GM23338 (cell line): ENCODE measurements at regions not wholly inside any gene's neighbourhood (a gene's known extent, or its start where the extent isn't known, plus 50 kb on each side); places are given as distances from the start of the nearest gene placed in this dataset.

Experiments
- ATAC-seq: fragments of 200-7000 bp; cut with Tn5 transposase; 3 replicates; pipeline ENCODE4 v1.9.1; 2020
- DNase-seq: peaks from one replicate; pipeline ENCODE4 v3.0.0-alpha.2; 2015; ENCODE audit warnings: low spot score
- H2AFZ ChIP-seq: fragments of 200-600 bp; sonication (generic); 2 replicates; pipeline ENCODE4 v1.8.0; 2016; ENCODE audit warnings: antibody characterized with exemption, mild to moderate bottlenecking, moderate library complexity
- H3F3A ChIP-seq: fragments of 200-600 bp; sonication (generic); replicated peaks from 2 replicates; pipeline ENCODE4 v1.8.0; 2017; ENCODE audit warnings: antibody characterized with exemption, mixed run types, low read depth
- H3K27ac ChIP-seq: fragments of 200-600 bp; sonication (generic); 2 replicates; pipeline ENCODE4 v1.6.1; 2016; ENCODE audit warnings: low read depth
- H3K27me3 ChIP-seq: fragments of 200-600 bp; sonication (generic); 2 replicates; pipeline ENCODE4 v1.8.0; 2016; ENCODE audit warnings: mild to moderate bottlenecking, mixed run types, moderate library complexity; ENCODE audit not compliant: insufficient read depth
- H3K36me3 ChIP-seq: fragments of 200-600 bp; sonication (generic); 2 replicates; pipeline ENCODE4 v1.8.0; 2016; ENCODE audit warnings: mild to moderate bottlenecking; ENCODE audit not compliant: insufficient read depth
- H3K4me1 ChIP-seq: fragments of 200-600 bp; sonication (generic); 2 replicates; pipeline ENCODE4 v1.8.0; 2016; ENCODE audit warnings: mild to moderate bottlenecking, moderate library complexity; ENCODE audit not compliant: insufficient read depth
- H3K4me2 ChIP-seq: fragments of 200-600 bp; sonication (generic); 2 replicates; pipeline ENCODE4 v1.7.1; 2017; ENCODE audit warnings: mixed run types
- H3K4me3 ChIP-seq: fragments of 200-600 bp; sonication (generic); 2 replicates; pipeline ENCODE4 v1.6.1; 2016; ENCODE audit warnings: mixed run types
- H3K79me2 ChIP-seq: fragments of 200-600 bp; sonication (generic); replicated peaks from 2 replicates; pipeline ENCODE4 v1.8.0; 2017; ENCODE audit warnings: mild to moderate bottlenecking; ENCODE audit not compliant: insufficient read depth
- H3K9me2 ChIP-seq: fragments of 200-600 bp; sonication (generic); 2 replicates; pipeline ENCODE4 v1.8.0; 2017; ENCODE audit not compliant: insufficient read depth
- H4K20me1 ChIP-seq: fragments of 200-600 bp; sonication (generic); replicated peaks from 2 replicates; pipeline ENCODE4 v1.8.0; 2017; ENCODE audit warnings: mild to moderate bottlenecking; ENCODE audit not compliant: insufficient read depth
- H3K27ac Mint-ChIP-seq: 2 replicates; pipeline ENCODE4 v1.8.0; 2020; ENCODE audit warnings: inconsistent platforms, mild to moderate bottlenecking, moderate library complexity, mixed read lengths
- H3K27me3 Mint-ChIP-seq: 3 replicates; pipeline ENCODE4 v1.8.0; 2022; ENCODE audit warnings: low read depth, mild to moderate bottlenecking, moderate library complexity, mixed read lengths, inconsistent platforms; ENCODE audit not compliant: insufficient read depth, poor library complexity
- H3K36me3 Mint-ChIP-seq: 3 replicates; pipeline ENCODE4 v1.8.0; 2021; ENCODE audit warnings: low read depth, mild to moderate bottlenecking, inconsistent platforms, moderate library complexity, mixed read lengths
- H3K4me1 Mint-ChIP-seq: 3 replicates; pipeline ENCODE4 v1.8.0; 2020; ENCODE audit warnings: mild to moderate bottlenecking, inconsistent platforms, mixed read lengths
- H3K4me3 Mint-ChIP-seq: 3 replicates; pipeline ENCODE4 v1.8.0; 2021; ENCODE audit warnings: moderate library complexity, mild to moderate bottlenecking, inconsistent platforms, mixed read lengths
- H3K9me3 Mint-ChIP-seq: 3 replicates; pipeline ENCODE4 v1.8.0; 2020; ENCODE audit warnings: moderate library complexity, mild to moderate bottlenecking, inconsistent platforms, mixed read lengths
- CREB1 ChIP-seq: fragments of 250-450 bp; sonication (Bioruptor Pico); IDR thresholded peaks from 2 replicates; pipeline ENCODE4 v1.5.0; 2020; ENCODE audit warnings: low read depth, mild to moderate bottlenecking, moderate library complexity
- ETS1 ChIP-seq: IDR thresholded peaks from 2 replicates; pipeline ENCODE4 v1.6.1; 2016; ENCODE audit warnings: antibody characterized with exemption
- EZH2 ChIP-seq: fragments of 200-600 bp; sonication (generic); IDR thresholded peaks from one replicate; pipeline ENCODE4 v1.8.0; 2017; ENCODE audit warnings: antibody characterized with exemption, mild to moderate bottlenecking, low read depth; ENCODE audit not compliant: unreplicated experiment
- EZH2phosphoT487 ChIP-seq: fragments of 200-600 bp; sonication (generic); IDR thresholded peaks from one replicate; pipeline ENCODE4 v1.8.1; 2018; ENCODE audit warnings: antibody characterized with exemption; ENCODE audit not compliant: unreplicated experiment
- JUNB ChIP-seq: IDR thresholded peaks from one replicate; pipeline ENCODE4 v1.6.1; 2016; ENCODE audit warnings: antibody characterized with exemption; ENCODE audit not compliant: unreplicated experiment
- NANOG ChIP-seq: IDR thresholded peaks from 2 replicates; pipeline ENCODE4 v1.6.1; 2016; ENCODE audit warnings: antibody characterized with exemption, borderline replicate concordance
- POLR2AphosphoS5 ChIP-seq: IDR thresholded peaks from 2 replicates; pipeline ENCODE4 v1.6.1; 2016; ENCODE audit warnings: antibody characterized with exemption, low read depth
- STAT1 ChIP-seq: IDR thresholded peaks from one replicate; pipeline ENCODE4 v1.6.1; 2016; ENCODE audit warnings: antibody characterized with exemption; ENCODE audit not compliant: unreplicated experiment
- ZNF114 ChIP-seq: fragments of 250-450 bp; sonication (Bioruptor Pico); IDR thresholded peaks from 2 replicates; pipeline ENCODE4 v1.5.0; 2020; ENCODE audit warnings: mild to moderate bottlenecking, moderate library complexity
- ZNF331 ChIP-seq: fragments of 250-450 bp; sonication (Bioruptor Pico); IDR thresholded peaks from 2 replicates; pipeline ENCODE4 v1.5.0; 2020; ENCODE audit warnings: low read depth, mild to moderate bottlenecking, moderate library complexity
- ZNF462 ChIP-seq: fragments of 250-450 bp; sonication (Bioruptor Pico); IDR thresholded peaks from 2 replicates; pipeline ENCODE4 v1.5.0; 2020; ENCODE audit warnings: mild to moderate bottlenecking, moderate library complexity
- TF ChIP-seq, protein P1 (sequence below): IDR thresholded peaks from one replicate; pipeline ENCODE4 v1.6.1; 2018; ENCODE audit warnings: antibody characterized with exemption; ENCODE audit not compliant: unreplicated experiment
- TF ChIP-seq, protein P2 (sequence below), 2 experiments: fragments of 200-600 bp in 1 of 2; sonication (generic) in 1 of 2; conservative IDR thresholded peaks; 2 replicates each; pipeline versions ENCODE4 v1.5.1 to v1.6.1; 2016 to 2017; ENCODE audit warnings: antibody characterized with exemption in 2 of 2, low read depth in 2 of 2, mild to moderate bottlenecking in 2 of 2, moderate library complexity in 1 of 2

DNA sequence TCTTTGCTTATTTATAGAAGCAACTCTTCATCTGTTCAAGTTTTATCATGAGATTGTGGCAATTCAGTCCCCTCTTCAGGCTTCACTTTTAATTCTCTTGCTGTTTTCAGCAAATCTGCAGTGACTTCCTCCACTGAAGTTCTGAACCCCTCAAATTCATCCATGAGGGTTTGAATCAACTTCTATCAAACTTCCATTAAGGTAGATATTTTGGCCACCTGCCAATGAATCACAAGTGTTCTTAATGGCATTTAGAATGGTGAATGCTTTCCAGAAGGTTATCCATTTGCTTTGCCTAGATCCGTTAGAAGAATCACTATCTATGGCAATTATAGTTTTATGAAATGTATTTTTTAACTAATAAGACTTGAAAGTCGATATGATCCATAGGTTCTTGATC, 946.7 kb upstream of the B3GALT2 start:
- H3K27me3 Mint-ChIP-seq: no peaks in the 10 kb centered on the region
- Histone ChIP-seq H3K27me3 (no peaks in the 10 kb centered on the region), H3K4me3 (no peak overlapping the region), H2AFZ (no peak overlapping the region), H3K4me1 (no peaks in the 10 kb centered on the region), H3F3A (no peaks in the 10 kb centered on the region), H3K9me2 (no peaks in the 10 kb centered on the region), H3K36me3 (no peaks in the 10 kb centered on the region), H3K4me2 (no peak overlapping the region), H3K79me2 (no peaks in the 10 kb centered on the region), H3K27ac (no peak overlapping the region), H4K20me1 (no peaks in the 10 kb centered on the region)
- no peak for DNase-seq
- no peak overlapping the region for H3K4me3 Mint-ChIP-seq
- ATAC-seq: no peak
- H3K9me3 Mint-ChIP-seq: no peaks in the 10 kb centered on the region
- H3K36me3 Mint-ChIP-seq: no peaks in the 10 kb centered on the region
- no peaks in the 10 kb centered on the region for H3K4me1 Mint-ChIP-seq
- no peak overlapping the region for H3K27ac Mint-ChIP-seq
- TF ChIP-seq EZH2: no peak
- no peak for TF ChIP-seq POLR2AphosphoS5
- TF ChIP-seq STAT1: no peak
- TF ChIP-seq, protein P1, sequence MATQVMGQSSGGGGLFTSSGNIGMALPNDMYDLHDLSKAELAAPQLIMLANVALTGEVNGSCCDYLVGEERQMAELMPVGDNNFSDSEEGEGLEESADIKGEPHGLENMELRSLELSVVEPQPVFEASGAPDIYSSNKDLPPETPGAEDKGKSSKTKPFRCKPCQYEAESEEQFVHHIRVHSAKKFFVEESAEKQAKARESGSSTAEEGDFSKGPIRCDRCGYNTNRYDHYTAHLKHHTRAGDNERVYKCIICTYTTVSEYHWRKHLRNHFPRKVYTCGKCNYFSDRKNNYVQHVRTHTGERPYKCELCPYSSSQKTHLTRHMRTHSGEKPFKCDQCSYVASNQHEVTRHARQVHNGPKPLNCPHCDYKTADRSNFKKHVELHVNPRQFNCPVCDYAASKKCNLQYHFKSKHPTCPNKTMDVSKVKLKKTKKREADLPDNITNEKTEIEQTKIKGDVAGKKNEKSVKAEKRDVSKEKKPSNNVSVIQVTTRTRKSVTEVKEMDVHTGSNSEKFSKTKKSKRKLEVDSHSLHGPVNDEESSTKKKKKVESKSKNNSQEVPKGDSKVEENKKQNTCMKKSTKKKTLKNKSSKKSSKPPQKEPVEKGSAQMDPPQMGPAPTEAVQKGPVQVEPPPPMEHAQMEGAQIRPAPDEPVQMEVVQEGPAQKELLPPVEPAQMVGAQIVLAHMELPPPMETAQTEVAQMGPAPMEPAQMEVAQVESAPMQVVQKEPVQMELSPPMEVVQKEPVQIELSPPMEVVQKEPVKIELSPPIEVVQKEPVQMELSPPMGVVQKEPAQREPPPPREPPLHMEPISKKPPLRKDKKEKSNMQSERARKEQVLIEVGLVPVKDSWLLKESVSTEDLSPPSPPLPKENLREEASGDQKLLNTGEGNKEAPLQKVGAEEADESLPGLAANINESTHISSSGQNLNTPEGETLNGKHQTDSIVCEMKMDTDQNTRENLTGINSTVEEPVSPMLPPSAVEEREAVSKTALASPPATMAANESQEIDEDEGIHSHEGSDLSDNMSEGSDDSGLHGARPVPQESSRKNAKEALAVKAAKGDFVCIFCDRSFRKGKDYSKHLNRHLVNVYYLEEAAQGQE: no peak
- no peak for TF ChIP-seq ZNF462 (CRISPR knock-in tag)
- TF ChIP-seq, protein P2, sequence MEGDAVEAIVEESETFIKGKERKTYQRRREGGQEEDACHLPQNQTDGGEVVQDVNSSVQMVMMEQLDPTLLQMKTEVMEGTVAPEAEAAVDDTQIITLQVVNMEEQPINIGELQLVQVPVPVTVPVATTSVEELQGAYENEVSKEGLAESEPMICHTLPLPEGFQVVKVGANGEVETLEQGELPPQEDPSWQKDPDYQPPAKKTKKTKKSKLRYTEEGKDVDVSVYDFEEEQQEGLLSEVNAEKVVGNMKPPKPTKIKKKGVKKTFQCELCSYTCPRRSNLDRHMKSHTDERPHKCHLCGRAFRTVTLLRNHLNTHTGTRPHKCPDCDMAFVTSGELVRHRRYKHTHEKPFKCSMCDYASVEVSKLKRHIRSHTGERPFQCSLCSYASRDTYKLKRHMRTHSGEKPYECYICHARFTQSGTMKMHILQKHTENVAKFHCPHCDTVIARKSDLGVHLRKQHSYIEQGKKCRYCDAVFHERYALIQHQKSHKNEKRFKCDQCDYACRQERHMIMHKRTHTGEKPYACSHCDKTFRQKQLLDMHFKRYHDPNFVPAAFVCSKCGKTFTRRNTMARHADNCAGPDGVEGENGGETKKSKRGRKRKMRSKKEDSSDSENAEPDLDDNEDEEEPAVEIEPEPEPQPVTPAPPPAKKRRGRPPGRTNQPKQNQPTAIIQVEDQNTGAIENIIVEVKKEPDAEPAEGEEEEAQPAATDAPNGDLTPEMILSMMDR (conservative IDR thresholded peaks at IDR 0.05; ENCODE audit: low read depth in 2 of 2): no peak
- no peak for TF ChIP-seq ZNF331
- no peak for TF ChIP-seq NANOG
- no peak for TF ChIP-seq JUNB
- no peak for TF ChIP-seq ETS1
- TF ChIP-seq ZNF114 (CRISPR knock-in tag): no peak
- TF ChIP-seq EZH2phosphoT487: no peak
- TF ChIP-seq CREB1 (CRISPR knock-in tag): no peak
